BE2C (cell line): ENCODE measurements at regions not wholly inside any gene's neighbourhood (a gene's known extent, or its start where the extent isn't known, plus 50 kb on each side); places are given as distances from the start of the nearest gene placed in this dataset.

Experiments
- DNase-seq: peaks from one replicate; pipeline ENCODE4 v3.0.0-alpha.2; 2020
- H3K27me3 ChIP-seq: fragments of 250-450 bp; sonication (Bioruptor Pico); 2 replicates; pipeline ENCODE4 v1.5.1; 2020; ENCODE audit warnings: mild to moderate bottlenecking
- H3K36me3 ChIP-seq: fragments of 250-450 bp; sonication (Bioruptor Pico); 2 replicates; pipeline ENCODE4 v1.5.1; 2020; ENCODE audit warnings: mild to moderate bottlenecking
- H3K4me1 ChIP-seq: fragments of 250-450 bp; sonication (Bioruptor Pico); 2 replicates; pipeline ENCODE4 v1.5.1; 2020
- H3K4me3 ChIP-seq: 2 replicates; pipeline ENCODE4 v1.5.1; 2011; ENCODE audit warnings: low read depth, low read length
- H3K9me3 ChIP-seq: fragments of 250-450 bp; sonication (Bioruptor Pico); 2 replicates; pipeline ENCODE4 v1.5.1; 2020
- CTCF ChIP-seq: IDR thresholded peaks from 2 replicates; pipeline ENCODE4 v1.5.1; 2012; ENCODE audit warnings: mild to moderate bottlenecking, low read depth, low read length

DNA sequence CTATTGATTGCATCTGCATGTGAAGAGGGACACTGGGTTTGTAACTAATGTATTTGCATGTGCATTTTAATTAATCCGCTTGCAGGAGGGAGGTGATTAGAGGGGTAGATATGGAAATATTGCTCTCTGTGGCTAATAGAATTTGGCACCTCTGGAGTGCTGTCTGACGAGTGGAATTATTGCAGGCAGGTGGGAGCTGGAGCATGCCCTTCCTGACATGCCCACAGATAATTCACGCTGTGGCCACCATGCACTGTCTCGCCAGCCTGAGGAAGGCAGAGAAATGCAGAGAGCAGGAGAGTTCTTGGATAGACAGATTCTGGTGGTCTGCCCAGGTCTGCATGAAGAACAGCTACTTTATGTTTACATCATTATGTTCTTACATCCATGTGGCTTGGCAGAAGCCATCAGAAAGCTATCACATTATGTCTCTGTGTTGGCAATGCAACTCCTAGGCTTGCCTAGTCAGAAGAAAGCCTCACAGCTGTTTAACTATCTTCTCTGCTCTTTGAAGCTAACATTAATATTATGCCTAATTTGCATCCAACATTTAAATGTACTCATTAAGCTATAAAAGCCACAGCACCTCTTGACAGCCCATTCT is 89.4 kb upstream of the DRD2 start:
- Histone ChIP-seq H3K4me3 (no peak overlapping the region), H3K4me1 (peaks cover 10% of the 10 kb centered on the region), H3K36me3 (no peaks in the 10 kb centered on the region), H3K9me3 (no peaks in the 10 kb centered on the region), H3K27me3 (no peaks in the 10 kb centered on the region)
- DNase-seq = no peak
- TF ChIP-seq CTCF = no peak

DNA sequence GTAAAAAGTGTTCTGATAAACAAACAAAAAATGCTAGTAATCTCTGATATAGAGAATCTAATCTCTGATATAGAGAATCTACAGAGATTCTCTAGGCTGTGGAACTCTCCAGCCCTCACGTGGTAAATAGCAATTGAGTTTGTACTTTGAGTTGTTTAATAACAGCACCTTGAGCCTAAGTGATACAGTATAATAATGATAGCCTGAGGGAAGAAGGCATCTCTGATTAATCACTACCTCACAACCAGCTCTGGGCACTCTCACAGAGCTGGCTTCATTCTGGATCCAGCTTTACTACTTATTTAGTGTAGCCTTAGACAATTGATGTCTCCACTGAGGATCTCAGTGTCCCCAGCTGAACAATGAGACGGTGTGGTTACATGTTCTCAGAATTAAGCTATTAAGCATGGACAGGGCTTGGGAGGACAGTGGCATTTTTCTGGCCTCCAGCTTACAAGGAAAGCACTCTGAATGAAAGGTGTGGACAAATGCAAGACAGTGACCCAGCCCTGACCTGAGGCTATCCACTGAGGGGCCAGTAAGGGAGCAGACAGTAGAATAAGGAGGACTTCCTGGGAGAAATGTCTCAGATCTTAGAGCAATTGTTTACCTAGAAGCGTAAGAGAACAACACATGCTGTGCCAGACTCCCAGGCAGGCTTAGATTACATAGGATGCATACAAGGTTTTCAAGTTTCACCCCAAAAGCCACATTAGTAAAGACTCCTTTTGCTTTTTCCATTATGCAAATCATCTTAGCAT is 88.7 kb upstream of the DRD2 start:
- no peak overlapping the region for H3K4me3 ChIP-seq
- TF ChIP-seq CTCF = no peak
- no peaks in the 10 kb centered on the region for H3K36me3 ChIP-seq
- H3K27me3 ChIP-seq = no peaks in the 10 kb centered on the region
- no peak for DNase-seq
- no peaks in the 10 kb centered on the region for H3K9me3 ChIP-seq
- H3K4me1 ChIP-seq = peaks cover 10% of the 10 kb centered on the region

DNA sequence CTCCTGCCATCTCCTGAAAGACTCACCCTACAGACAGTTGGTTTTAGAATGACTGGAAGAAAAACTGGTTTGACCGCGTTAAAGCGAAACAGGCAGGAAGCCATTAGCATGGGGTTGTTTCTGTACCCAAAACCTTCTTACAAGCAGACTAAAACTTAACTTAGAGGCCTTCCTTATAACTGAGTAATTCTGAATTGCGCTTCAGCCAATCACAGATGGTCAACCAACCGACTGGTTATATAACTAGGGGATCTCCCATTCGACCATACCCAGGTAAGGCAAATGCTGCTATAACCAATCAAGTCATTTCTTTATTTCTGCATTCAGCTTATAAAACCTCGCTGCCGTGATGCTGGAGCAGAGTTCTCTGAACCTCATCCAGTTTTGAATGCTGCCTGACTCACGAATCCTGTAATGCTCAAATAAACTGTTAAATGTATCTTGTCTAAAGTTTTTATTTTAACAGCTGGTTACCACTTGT is 87.8 kb upstream of the DRD2 start:
- Histone ChIP-seq H3K4me3 (no peak overlapping the region), H3K27me3 (no peaks in the 10 kb centered on the region), H3K9me3 (no peaks in the 10 kb centered on the region), H3K4me1 (peaks cover 4% of the 10 kb centered on the region; the same call in 1 of the 2 replicates), H3K36me3 (no peaks in the 10 kb centered on the region)
- TF ChIP-seq CTCF = no peak
- DNase-seq = no peak

GRCh38 chr11:113562576-113562975 is 87.4 kb upstream of the DRD2 start:
- no peaks in the 10 kb centered on the region for H3K27me3 ChIP-seq
- H3K4me1 ChIP-seq = 0 out of 2 replicates have a peak, but pooled peaks cover 2% of the 10 kb centered on the region
- H3K4me3 ChIP-seq = no peak overlapping the region
- DNase-seq = no peak
- H3K9me3 ChIP-seq = no peaks in the 10 kb centered on the region
- no peak for TF ChIP-seq CTCF
- H3K36me3 ChIP-seq = no peaks in the 10 kb centered on the region

- Histone ChIP-seq H3K36me3 (no peaks in the 10 kb centered on the region), H3K4me1 (peaks cover 7% of the 10 kb centered on the region), H3K4me3 (no peak overlapping the region), H3K27me3 (no peaks in the 10 kb centered on the region), H3K9me3 (no peaks in the 10 kb centered on the region)
- no peak for TF ChIP-seq CTCF
- no peak for DNase-seq
These were observed 82.7 kb upstream of the DRD2 start for GRCh38 chr11:113557926-113558325.

- H3K36me3 ChIP-seq = no peaks in the 10 kb centered on the region
- H3K27me3 ChIP-seq = no peaks in the 10 kb centered on the region
- peaks cover 7% of the 10 kb centered on the region for H3K4me1 ChIP-seq
- H3K9me3 ChIP-seq = no peaks in the 10 kb centered on the region
- no peak for DNase-seq
- H3K4me3 ChIP-seq = no peak overlapping the region
- no peak for TF ChIP-seq CTCF
These were observed 80.8 kb upstream of the DRD2 start for GRCh38 chr11:113556036-113556435.
